Liver (tissue), 7 donors: ENCODE measurements at regions not wholly inside any gene's neighbourhood (a gene's known extent, or its start where the extent isn't known, plus 50 kb on each side); places are given as distances from the start of the nearest gene placed in this dataset.

Experiments
- DNase-seq: peaks from one replicate; pipeline ENCODE4 v3.0.0-alpha.2; 2017; ENCODE audit warnings: low spot score
- H3K27ac ChIP-seq, 2 donors: one replicate each; pipeline ENCODE4 v1.7.0; 2013; ENCODE audit warnings: inconsistent platforms in 2 of 2, low read length in 2 of 2, control low read depth in 1 of 2, low read depth in 1 of 2, mild to moderate bottlenecking in 1 of 2
- H3K27me3 ChIP-seq, 4 donors: one replicate each; pipeline versions ENCODE4 v1.6.1 to v1.7.0; 2013; ENCODE audit warnings: low read length in 3 of 4, inconsistent platforms in 1 of 4, mild to moderate bottlenecking in 1 of 4, moderate library complexity in 1 of 4; ENCODE audit not compliant: control insufficient read depth in 4 of 4, insufficient read depth in 4 of 4
- H3K36me3 ChIP-seq, 4 donors: one replicate each; pipeline versions ENCODE4 v1.6.1 to v1.7.0; 2013; ENCODE audit warnings: low read length in 3 of 4, mild to moderate bottlenecking in 3 of 4, low read depth in 1 of 4, moderate library complexity in 1 of 4; ENCODE audit not compliant: control insufficient read depth in 4 of 4, insufficient read depth in 3 of 4
- H3K4me1 ChIP-seq, 4 donors: one replicate each; pipeline versions ENCODE4 v1.6.1 to v1.7.0; 2013; ENCODE audit warnings: low read length in 3 of 4, mild to moderate bottlenecking in 3 of 4, moderate library complexity in 1 of 4; ENCODE audit not compliant: control insufficient read depth in 4 of 4, insufficient read depth in 4 of 4
- H3K4me3 ChIP-seq, 3 donors: one replicate each; pipeline versions ENCODE4 v1.6.1 to v1.7.0; 2013; ENCODE audit warnings: low read length in 3 of 3, control low read depth in 1 of 3, low read depth in 1 of 3, mild to moderate bottlenecking in 1 of 3
- H3K9ac ChIP-seq, 2 donors: one replicate each; pipeline ENCODE4 v1.7.0; 2013; ENCODE audit warnings: low read length in 2 of 2, mild to moderate bottlenecking in 2 of 2, moderate library complexity in 2 of 2, control low read depth in 1 of 2, low read depth in 1 of 2
- H3K9me3 ChIP-seq, 4 donors: one replicate each; pipeline versions ENCODE4 v1.6.1 to v1.7.0; 2013; ENCODE audit warnings: low read length in 3 of 4; ENCODE audit not compliant: control insufficient read depth in 4 of 4
- EGR1 ChIP-seq, 2 donors: IDR thresholded peaks; 2 replicates each; pipeline ENCODE4 v1.6.1; 2016 to 2018; ENCODE audit warnings: antibody characterized with exemption in 2 of 2, low read depth in 2 of 2
- FOXA1 ChIP-seq: IDR thresholded peaks from 2 replicates; pipeline ENCODE4 v1.6.1; 2016; ENCODE audit warnings: antibody characterized with exemption
- GABPA ChIP-seq, 2 donors: IDR thresholded peaks in 1 of 2; conservative IDR thresholded peaks in 1 of 2; 2 replicates each; pipeline ENCODE4 v1.6.1; 2016; ENCODE audit warnings: antibody characterized with exemption in 2 of 2, mild to moderate bottlenecking in 1 of 2, moderate library complexity in 1 of 2
- HNF4A ChIP-seq, 2 donors: conservative IDR thresholded peaks; 2 replicates each; pipeline ENCODE4 v1.6.1; 2016; ENCODE audit warnings: antibody characterized with exemption in 2 of 2, mild to moderate bottlenecking in 2 of 2
- RAD21 ChIP-seq, 2 donors: IDR thresholded peaks; 2 replicates each; pipeline ENCODE4 v1.6.1; 2016; ENCODE audit warnings: antibody characterized with exemption in 2 of 2, mild to moderate bottlenecking in 2 of 2
- SP1 ChIP-seq: IDR thresholded peaks from 2 replicates; pipeline ENCODE4 v1.6.1; 2018; ENCODE audit warnings: antibody characterized with exemption, mild to moderate bottlenecking
- TAF1 ChIP-seq: conservative IDR thresholded peaks from 2 replicates; pipeline ENCODE4 v1.6.1; 2016; ENCODE audit warnings: antibody characterized with exemption, mild to moderate bottlenecking
- WGBS: extraction: QIAGEN DNeasy Blood & Tissue Kit; methylation state at CpG from one replicate; pipeline ENCODE4 v1.1.7; 2013; 5-methylcytosine and 5-hydroxymethylcytosine counted together
- TF ChIP-seq, protein P1 (sequence below): IDR thresholded peaks from 2 replicates; pipeline ENCODE4 v1.6.1; 2016; ENCODE audit warnings: antibody characterized with exemption
- TF ChIP-seq, protein P2 (sequence below): IDR thresholded peaks from 2 replicates; pipeline ENCODE4 v1.6.1; 2016; ENCODE audit warnings: antibody characterized with exemption, mild to moderate bottlenecking
- TF ChIP-seq, protein P3 (sequence below): IDR thresholded peaks from 2 replicates; pipeline ENCODE4 v1.6.1; 2016; ENCODE audit warnings: antibody characterized with exemption
- TF ChIP-seq, protein P4 (sequence below): IDR thresholded peaks from 2 replicates; pipeline ENCODE4 v1.6.1; 2016; ENCODE audit warnings: antibody characterized with exemption
- donor health status: healthy.
- donor health status: healthy.
- donor health status: healthy.
- donor health status: healthy.

DNA sequence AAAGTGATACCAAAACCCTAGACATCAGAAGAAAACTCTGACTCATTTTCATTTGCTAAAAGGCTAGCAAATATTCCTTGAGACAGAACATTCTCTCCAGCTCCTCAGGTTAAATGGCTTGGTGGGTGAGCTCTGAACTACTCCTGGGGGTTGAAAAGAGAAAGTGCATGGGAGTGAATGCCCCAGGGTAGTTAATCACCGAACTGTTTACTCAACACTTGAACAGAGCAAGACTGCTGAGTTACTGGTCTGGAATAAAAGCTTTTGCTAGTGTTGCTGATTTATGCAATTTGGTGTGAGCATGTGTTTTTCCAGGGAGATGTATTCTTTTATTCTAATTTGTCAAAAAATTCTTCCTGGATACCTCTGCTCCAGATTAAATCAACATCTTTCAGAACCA is 88.3 kb upstream of the PRDM9 start:
- Histone ChIP-seq H3K4me3 (no peak overlapping the region), H3K9ac (no peak overlapping the region), H3K9me3 (no peaks in the 10 kb centered on the region), H3K27ac (peak overlapping the region; percentile 13 to 50), H3K4me1 (peaks cover 2 to 10% (median 5%) of the 10 kb centered on the region in 4 donors), H3K27me3 (no peaks in the 10 kb centered on the region), H3K36me3 (no peaks in the 10 kb centered on the region)
- TF ChIP-seq FOXA1 (no peak), HNF4A (conservative IDR thresholded peaks at IDR 0.05) (peak in 1 of 2 donors; percentile 10), TAF1 (no peak), RAD21 (IDR thresholded peaks at IDR 0.05) (peak in 1 of 2 donors; percentile 42)
- TF ChIP-seq, protein P1, sequence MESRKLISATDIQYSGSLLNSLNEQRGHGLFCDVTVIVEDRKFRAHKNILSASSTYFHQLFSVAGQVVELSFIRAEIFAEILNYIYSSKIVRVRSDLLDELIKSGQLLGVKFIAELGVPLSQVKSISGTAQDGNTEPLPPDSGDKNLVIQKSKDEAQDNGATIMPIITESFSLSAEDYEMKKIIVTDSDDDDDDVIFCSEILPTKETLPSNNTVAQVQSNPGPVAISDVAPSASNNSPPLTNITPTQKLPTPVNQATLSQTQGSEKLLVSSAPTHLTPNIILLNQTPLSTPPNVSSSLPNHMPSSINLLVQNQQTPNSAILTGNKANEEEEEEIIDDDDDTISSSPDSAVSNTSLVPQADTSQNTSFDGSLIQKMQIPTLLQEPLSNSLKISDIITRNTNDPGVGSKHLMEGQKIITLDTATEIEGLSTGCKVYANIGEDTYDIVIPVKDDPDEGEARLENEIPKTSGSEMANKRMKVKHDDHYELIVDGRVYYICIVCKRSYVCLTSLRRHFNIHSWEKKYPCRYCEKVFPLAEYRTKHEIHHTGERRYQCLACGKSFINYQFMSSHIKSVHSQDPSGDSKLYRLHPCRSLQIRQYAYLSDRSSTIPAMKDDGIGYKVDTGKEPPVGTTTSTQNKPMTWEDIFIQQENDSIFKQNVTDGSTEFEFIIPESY = no peak
- TF ChIP-seq, protein P2, sequence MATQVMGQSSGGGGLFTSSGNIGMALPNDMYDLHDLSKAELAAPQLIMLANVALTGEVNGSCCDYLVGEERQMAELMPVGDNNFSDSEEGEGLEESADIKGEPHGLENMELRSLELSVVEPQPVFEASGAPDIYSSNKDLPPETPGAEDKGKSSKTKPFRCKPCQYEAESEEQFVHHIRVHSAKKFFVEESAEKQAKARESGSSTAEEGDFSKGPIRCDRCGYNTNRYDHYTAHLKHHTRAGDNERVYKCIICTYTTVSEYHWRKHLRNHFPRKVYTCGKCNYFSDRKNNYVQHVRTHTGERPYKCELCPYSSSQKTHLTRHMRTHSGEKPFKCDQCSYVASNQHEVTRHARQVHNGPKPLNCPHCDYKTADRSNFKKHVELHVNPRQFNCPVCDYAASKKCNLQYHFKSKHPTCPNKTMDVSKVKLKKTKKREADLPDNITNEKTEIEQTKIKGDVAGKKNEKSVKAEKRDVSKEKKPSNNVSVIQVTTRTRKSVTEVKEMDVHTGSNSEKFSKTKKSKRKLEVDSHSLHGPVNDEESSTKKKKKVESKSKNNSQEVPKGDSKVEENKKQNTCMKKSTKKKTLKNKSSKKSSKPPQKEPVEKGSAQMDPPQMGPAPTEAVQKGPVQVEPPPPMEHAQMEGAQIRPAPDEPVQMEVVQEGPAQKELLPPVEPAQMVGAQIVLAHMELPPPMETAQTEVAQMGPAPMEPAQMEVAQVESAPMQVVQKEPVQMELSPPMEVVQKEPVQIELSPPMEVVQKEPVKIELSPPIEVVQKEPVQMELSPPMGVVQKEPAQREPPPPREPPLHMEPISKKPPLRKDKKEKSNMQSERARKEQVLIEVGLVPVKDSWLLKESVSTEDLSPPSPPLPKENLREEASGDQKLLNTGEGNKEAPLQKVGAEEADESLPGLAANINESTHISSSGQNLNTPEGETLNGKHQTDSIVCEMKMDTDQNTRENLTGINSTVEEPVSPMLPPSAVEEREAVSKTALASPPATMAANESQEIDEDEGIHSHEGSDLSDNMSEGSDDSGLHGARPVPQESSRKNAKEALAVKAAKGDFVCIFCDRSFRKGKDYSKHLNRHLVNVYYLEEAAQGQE = no peak
- TF ChIP-seq, protein P3, sequence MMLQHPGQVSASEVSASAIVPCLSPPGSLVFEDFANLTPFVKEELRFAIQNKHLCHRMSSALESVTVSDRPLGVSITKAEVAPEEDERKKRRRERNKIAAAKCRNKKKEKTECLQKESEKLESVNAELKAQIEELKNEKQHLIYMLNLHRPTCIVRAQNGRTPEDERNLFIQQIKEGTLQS = no peak
- WGBS = 46% methylated on average over 1 of the region's 1 CpG
- no peak for DNase-seq

DNA sequence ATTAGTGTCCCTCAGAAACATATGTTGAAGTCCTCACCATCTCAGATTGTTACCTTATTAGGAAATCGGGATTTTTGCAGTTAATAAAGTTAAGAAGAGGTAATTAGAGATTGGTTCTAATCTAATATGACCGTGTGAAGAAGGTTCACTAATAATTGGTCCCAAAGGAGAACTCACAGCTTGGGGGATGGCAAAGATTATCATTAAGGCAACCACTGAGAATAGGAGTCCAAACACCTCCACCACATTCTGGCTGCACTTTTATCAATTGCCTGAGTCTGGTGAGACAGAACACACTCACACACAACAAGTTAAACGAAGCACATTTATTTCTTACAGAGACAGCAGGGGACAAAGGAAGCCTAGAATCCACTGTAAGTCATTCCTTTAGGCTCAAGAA is 94.9 kb upstream of the PRDM9 start:
- no peaks in the 10 kb centered on the region for H3K36me3 ChIP-seq
- WGBS = 79% methylated on average over 3 of the region's 3 CpGs
- DNase-seq = no peak
- no peaks in the 10 kb centered on the region for H3K27me3 ChIP-seq
- no peak overlapping the region for H3K9ac ChIP-seq
- H3K9me3 ChIP-seq = no peaks in the 10 kb centered on the region
- no peak overlapping the region for H3K4me3 ChIP-seq
- no peak for TF ChIP-seq GABPA (IDR thresholded peaks at IDR 0.05 in 1 of 2, conservative IDR thresholded peaks at IDR 0.05 in 1 of 2)
- no peak overlapping the region for H3K27ac ChIP-seq
- no peaks in the 10 kb centered on the region for H3K4me1 ChIP-seq

DNA sequence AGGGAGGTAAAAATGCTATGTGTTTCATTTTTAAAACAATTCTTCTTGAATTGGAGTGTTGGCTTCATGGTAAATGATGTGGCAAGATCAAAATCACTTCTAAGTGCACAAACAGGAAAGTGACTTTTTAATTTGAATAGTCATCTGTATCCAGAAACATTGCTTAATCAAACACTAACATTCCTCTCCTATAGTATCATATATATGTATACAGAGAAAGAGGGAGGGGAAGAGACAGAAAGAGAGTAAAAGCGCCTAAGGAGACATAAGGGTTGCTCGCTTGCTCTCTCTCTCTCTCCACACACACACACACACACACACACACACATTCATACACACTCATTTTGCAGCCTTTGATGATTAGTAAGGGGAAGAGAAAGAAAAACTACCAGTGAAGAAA is 95.4 kb upstream of the PRDM9 start:
- Histone ChIP-seq H3K27me3 (no peaks in the 10 kb centered on the region), H3K9me3 (no peaks in the 10 kb centered on the region), H3K27ac (no peak overlapping the region), H3K4me1 (no peaks in the 10 kb centered on the region), H3K36me3 (no peaks in the 10 kb centered on the region), H3K9ac (no peak overlapping the region), H3K4me3 (no peak overlapping the region)
- 92% methylated on average over 2 of the region's 2 CpGs for WGBS
- no peak for DNase-seq
- TF ChIP-seq, protein P4, sequence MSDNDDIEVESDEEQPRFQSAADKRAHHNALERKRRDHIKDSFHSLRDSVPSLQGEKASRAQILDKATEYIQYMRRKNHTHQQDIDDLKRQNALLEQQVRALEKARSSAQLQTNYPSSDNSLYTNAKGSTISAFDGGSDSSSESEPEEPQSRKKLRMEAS = no peak
- TF ChIP-seq SP1 (no peak), TAF1 (no peak), HNF4A (conservative IDR thresholded peaks at IDR 0.05) (no peak), EGR1 (IDR thresholded peaks at IDR 0.05; ENCODE audit: low read depth in 2 of 2) (no peak)
